MM.1S (cell line): ENCODE measurements at regions not wholly inside any gene's neighbourhood (a gene's known extent, or its start where the extent isn't known, plus 50 kb on each side); places are given as distances from the start of the nearest gene placed in this dataset.

ENCODE experiments used
- DNase-seq: peaks from one replicate; pipeline ENCODE4 v3.0.0-alpha.2; 2015
- H2AFZ ChIP-seq: fragments of 300-600 bp; sonication (generic); 2 replicates; pipeline ENCODE4 v1.6.0; 2016; ENCODE audit warnings: antibody characterized with exemption, low read length
- H3F3A ChIP-seq: fragments of 300-600 bp; sonication (generic); 2 replicates; pipeline ENCODE4 v1.6.1; 2016; ENCODE audit warnings: mild to moderate bottlenecking, antibody characterized with exemption, low read length, moderate library complexity, mixed read lengths; ENCODE audit not compliant: insufficient read depth
- H3K27ac ChIP-seq: fragments of 300-600 bp; sonication (generic); 2 replicates; pipeline ENCODE4 v1.5.1; 2016; ENCODE audit warnings: mild to moderate bottlenecking, low read length
- H3K27me3 ChIP-seq: fragments of 300-600 bp; sonication (generic); replicated peaks from 2 replicates; pipeline ENCODE4 v1.6.0; 2016; ENCODE audit warnings: low read length; ENCODE audit not compliant: insufficient read depth
- H3K36me3 ChIP-seq: fragments of 300-600 bp; sonication (generic); replicated peaks from 2 replicates; pipeline ENCODE4 v1.6.1; 2016; ENCODE audit warnings: mild to moderate bottlenecking, low read length, mixed read lengths; ENCODE audit not compliant: insufficient read depth
- H3K4me1 ChIP-seq: fragments of 300-600 bp; sonication (generic); 2 replicates; pipeline ENCODE4 v1.6.1; 2016; ENCODE audit warnings: low read length, mixed read lengths
- H3K4me2 ChIP-seq: fragments of 300-600 bp; sonication (generic); 2 replicates; pipeline ENCODE4 v1.6.0; 2016; ENCODE audit warnings: low read depth, low read length
- H3K4me3 ChIP-seq: fragments of 300-600 bp; sonication (generic); 2 replicates; pipeline ENCODE4 v1.5.1; 2016; ENCODE audit warnings: low read length, mixed read lengths
- H3K79me2 ChIP-seq: fragments of 300-600 bp; sonication (generic); 2 replicates; pipeline ENCODE4 v1.6.1; 2016; ENCODE audit warnings: mixed run types, low read length, mixed read lengths
- H3K9ac ChIP-seq: fragments of 300-600 bp; sonication (generic); 2 replicates; pipeline ENCODE4 v1.6.1; 2016; ENCODE audit warnings: low read length, mixed read lengths
- H3K9me2 ChIP-seq: fragments of 300-600 bp; sonication (generic); replicated peaks from 2 replicates; pipeline ENCODE4 v1.6.1; 2016; ENCODE audit warnings: mild to moderate bottlenecking, low read length, mixed read lengths; ENCODE audit not compliant: insufficient read depth
- H3K9me3 ChIP-seq: fragments of 300-600 bp; sonication (generic); replicated peaks from 2 replicates; pipeline ENCODE4 v1.6.1; 2016; ENCODE audit warnings: mild to moderate bottlenecking, low read length, mixed read lengths; ENCODE audit not compliant: insufficient read depth
- H4K20me1 ChIP-seq: fragments of 300-600 bp; sonication (generic); 2 replicates; pipeline ENCODE4 v1.6.1; 2016; ENCODE audit warnings: mild to moderate bottlenecking, low read length, moderate library complexity, mixed read lengths; ENCODE audit not compliant: insufficient read depth
- CTCF ChIP-seq: fragments of 300-600 bp; sonication (generic); IDR thresholded peaks from 2 replicates; pipeline ENCODE4 v1.5.1; 2016; ENCODE audit warnings: antibody characterized with exemption, low read length, mixed read lengths
- EZH2 ChIP-seq: fragments of 300-600 bp; sonication (generic); optimal IDR thresholded peaks from 2 replicates; pipeline ENCODE3; 2017; ENCODE audit warnings: low read depth, mild to moderate bottlenecking, antibody characterized with exemption, low read length, mixed read lengths
- EZH2phosphoT487 ChIP-seq: fragments of 300-600 bp; sonication (generic); IDR thresholded peaks from 2 replicates; pipeline ENCODE4 v1.6.1; 2018; ENCODE audit warnings: antibody characterized with exemption, low read length

DNA sequence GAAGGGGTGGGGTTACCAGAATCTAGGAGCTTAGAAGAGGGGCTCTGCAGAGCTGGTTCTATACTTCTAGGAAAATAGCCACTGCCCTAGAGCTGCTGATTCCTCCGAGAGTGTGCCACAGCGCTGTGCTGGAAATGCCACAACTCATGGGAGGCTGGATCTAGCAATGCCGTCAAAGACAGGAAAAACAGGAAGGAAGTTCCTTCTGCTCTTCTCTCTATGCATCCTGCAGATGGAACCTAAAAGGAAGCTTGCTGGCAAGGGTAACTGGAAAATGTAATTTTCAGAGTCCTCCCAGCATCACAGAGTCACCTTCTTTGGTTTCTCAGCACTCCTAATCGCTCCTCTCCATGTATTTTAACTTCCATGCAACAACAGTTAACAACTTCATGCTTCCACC, 121.2 kb upstream of the TLL1 start:
- DNase-seq = no peak
- no peaks in the 10 kb centered on the region for H3K4me1 ChIP-seq
- H3K4me3 ChIP-seq = no peak overlapping the region
- no peak overlapping the region for H3K27ac ChIP-seq
- H3K9ac ChIP-seq = no peak overlapping the region
- no peak overlapping the region for H2AFZ ChIP-seq
- H3K9me2 ChIP-seq = no peaks in the 10 kb centered on the region
- H4K20me1 ChIP-seq = no peaks in the 10 kb centered on the region
- no peaks in the 10 kb centered on the region for H3K27me3 ChIP-seq
- H3K79me2 ChIP-seq = no peaks in the 10 kb centered on the region
- TF ChIP-seq CTCF (no peak), EZH2 (no peak), EZH2phosphoT487 (no peak)
- no peaks in the 10 kb centered on the region for H3K36me3 ChIP-seq
- no peaks in the 10 kb centered on the region for H3K9me3 ChIP-seq
- no peak overlapping the region for H3K4me2 ChIP-seq
- no peaks in the 10 kb centered on the region for H3F3A ChIP-seq

DNA sequence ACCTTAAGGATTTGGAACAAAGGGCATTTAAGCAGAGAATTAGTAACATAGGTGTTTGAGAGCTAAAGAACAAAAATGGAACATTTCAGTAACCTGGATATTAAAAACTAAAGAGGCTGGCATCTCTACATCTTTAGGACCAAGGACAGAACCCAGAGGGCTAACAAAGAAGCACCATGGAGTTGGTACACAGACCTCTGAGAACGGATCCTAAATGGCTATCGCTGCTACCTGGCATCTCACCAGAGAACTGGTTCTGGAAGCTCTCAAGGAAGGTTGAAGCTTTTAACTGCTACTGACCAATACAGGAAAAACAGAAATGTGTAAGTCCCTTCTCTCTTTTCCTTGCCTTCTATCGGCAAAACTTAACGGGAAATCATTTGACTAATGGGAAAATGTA, 118.4 kb upstream of the TLL1 start:
- Histone ChIP-seq H3K9me3 (no peaks in the 10 kb centered on the region), H3K4me3 (no peak overlapping the region), H3K27ac (no peak overlapping the region), H3K27me3 (no peaks in the 10 kb centered on the region), H2AFZ (no peak overlapping the region), H3K9ac (no peak overlapping the region), H3K79me2 (no peaks in the 10 kb centered on the region), H4K20me1 (no peaks in the 10 kb centered on the region), H3K4me1 (no peaks in the 10 kb centered on the region), H3K9me2 (no peaks in the 10 kb centered on the region), H3K4me2 (no peak overlapping the region), H3K36me3 (no peaks in the 10 kb centered on the region), H3F3A (no peaks in the 10 kb centered on the region)
- TF ChIP-seq CTCF (no peak), EZH2phosphoT487 (no peak), EZH2 (no peak)
- no peak for DNase-seq

DNA sequence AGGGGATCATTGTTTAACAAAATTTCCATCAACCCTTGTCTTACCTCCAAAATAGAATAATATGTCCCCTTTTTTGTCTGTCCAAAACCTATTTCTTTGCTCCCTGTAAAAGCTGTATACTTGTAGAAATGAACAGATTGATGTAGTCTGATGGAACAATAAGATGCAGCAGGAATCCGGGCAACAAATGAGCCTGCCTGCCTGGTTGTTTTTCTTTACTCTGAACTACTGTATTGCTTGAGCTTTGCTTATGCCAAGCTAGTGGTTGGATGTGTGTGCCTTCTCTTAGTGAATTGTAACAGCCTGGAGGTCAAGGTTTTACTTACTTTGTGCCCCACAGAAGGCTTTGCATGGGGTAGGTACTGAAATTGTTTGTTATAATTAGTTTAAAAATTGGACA, 116.2 kb upstream of the TLL1 start:
- Histone ChIP-seq H3F3A (no peaks in the 10 kb centered on the region), H3K27me3 (no peaks in the 10 kb centered on the region), H2AFZ (no peak overlapping the region), H3K36me3 (no peaks in the 10 kb centered on the region), H3K4me1 (no peaks in the 10 kb centered on the region), H3K27ac (no peak overlapping the region), H4K20me1 (no peaks in the 10 kb centered on the region), H3K9me3 (no peaks in the 10 kb centered on the region), H3K9ac (no peak overlapping the region), H3K79me2 (no peaks in the 10 kb centered on the region), H3K9me2 (no peaks in the 10 kb centered on the region), H3K4me2 (no peak overlapping the region), H3K4me3 (no peak overlapping the region)
- no peak for TF ChIP-seq EZH2phosphoT487
- no peak for TF ChIP-seq EZH2
- TF ChIP-seq CTCF = no peak
- DNase-seq = no peak
